ENCODE measurements at regions not wholly inside any gene's neighbourhood (a gene's known extent, or its start where the extent isn't known, plus 50 kb on each side); places are given as distances from the start of the nearest gene placed in this dataset.

GRCh38 chr10:44824607-44825006, 86.5 kb upstream of the TMEM72 start:
- TF ChIP-seq CTCF (conservative IDR thresholded peaks at IDR 0.05 in 1 of 2, IDR thresholded peaks at IDR 0.05 in 1 of 2; ENCODE audit: low read depth in 1 of 2, low read length in 2 of 2) (no peak), EZH2 (IDR thresholded peaks at IDR 0.05; ENCODE audit: low read length, missing control alignments) (no peak)
